AML-193 (cell line): ENCODE measurements at regions not wholly inside any gene's neighbourhood (a gene's known extent, or its start where the extent isn't known, plus 50 kb on each side); places are given as distances from the start of the nearest gene placed in this dataset.
A peak's percentile ranks its signal among the peaks of the same experiment; 100 is the strongest.
"Not testable (repeated sequence)": the region's sequence is repeated elsewhere in the genome, so short reads cannot be mapped to it uniquely, and the experiment has no call there.

Source experiments
- DNase-seq, 2 experiments: peaks; one replicate each; lab custom pipeline; 2025; lab: John Stamatoyannopoulos, UW

DNA sequence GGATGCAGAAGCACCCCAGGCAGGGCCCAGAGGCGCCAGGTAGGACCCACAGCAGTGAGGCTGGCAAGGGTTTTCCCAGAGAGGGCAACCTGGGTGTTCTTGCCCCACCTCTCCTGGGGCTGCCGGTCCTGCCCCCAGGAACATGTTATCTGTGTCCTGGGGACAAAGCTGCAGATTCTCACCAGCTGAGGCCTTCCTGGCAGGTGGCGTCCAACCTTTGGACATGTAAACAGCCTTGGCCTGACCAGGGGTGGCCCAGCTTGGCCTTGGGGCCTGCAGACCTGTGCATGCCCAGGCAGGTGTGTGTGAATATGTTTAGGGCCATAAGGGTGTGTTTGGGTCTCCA lies 101.8 kb upstream of the LARP1 start:
- no peak for DNase-seq

DNA sequence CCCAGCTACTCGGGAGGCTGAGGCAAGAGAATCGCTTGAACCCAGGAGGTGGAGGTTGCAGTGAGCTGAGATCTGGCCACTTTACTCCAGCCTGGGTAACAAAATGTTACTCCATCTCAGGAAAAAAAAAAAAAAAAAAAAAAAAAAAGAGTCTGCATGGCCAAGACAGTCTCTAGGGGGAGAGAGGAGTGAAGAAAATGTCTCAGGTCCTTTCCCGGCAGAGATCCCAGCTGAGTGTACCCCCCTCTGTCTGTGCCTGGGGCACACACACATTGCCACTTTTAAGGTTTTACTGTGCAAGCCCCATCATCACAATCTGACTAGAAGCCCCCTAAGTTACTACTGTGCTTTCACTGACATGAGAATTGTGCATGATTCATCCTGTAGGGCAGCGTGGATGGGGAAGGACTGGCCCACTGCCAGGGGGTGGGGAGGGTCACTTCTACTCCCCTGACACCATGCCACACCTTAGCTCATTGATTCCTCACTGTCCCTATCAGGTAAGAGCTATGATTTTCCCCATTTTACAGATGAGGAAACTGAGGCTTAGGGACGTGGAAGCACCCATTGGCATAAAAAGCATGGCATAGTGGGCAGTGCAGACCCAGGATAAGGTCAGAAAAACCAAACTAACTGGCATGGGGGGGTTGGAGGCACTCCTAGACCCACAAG lies 102.3 kb upstream of the LARP1 start:
- no peak for DNase-seq

DNA sequence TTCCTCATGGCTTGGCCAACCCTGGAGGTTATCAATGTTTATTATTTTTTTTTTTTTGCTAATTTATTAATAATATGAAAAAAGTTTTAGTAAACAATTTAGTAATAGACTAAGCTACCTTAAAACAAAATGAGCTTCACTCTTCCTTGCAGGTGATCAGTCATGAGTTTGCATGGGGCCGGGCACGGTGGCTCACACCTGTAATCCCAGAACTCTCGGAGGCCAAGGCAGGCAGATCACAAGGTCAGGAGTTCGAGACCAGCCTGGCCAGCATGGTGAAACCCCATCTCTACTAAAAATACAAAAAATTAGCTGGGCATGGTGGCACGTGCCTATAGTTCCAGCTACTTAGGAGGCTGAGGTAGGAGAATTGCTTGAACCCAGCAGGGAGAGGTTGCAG lies 103.4 kb upstream of the LARP1 start:
- DNase-seq, result not testable (repeated sequence)

GRCh38 chr5:154648706-154649105 lies 106.5 kb upstream of the LARP1 start:
- DNase-seq, result peak; percentile 27 to 34

- no peak for DNase-seq
These were observed 106.9 kb upstream of the LARP1 start for GRCh38 chr5:154648229-154648628.

GRCh38 chr5:154647761-154648145 lies 107.4 kb upstream of the LARP1 start:
- peak in 1 of 2 experiments; percentile 11 for DNase-seq

- DNase-seq, result no peak
These were observed 107.9 kb upstream of the LARP1 start for GRCh38 chr5:154647114-154647760.

GRCh38 chr5:154646745-154647113 lies 108.4 kb upstream of the LARP1 start:
- no peak for DNase-seq

- DNase-seq, result no peak
These were observed 110.3 kb upstream of the LARP1 start for GRCh38 chr5:154644745-154645411.

GRCh38 chr5:154642499-154643245 lies 112.5 kb upstream of the LARP1 start:
- peak; percentile 39 to 43 for DNase-seq

DNA sequence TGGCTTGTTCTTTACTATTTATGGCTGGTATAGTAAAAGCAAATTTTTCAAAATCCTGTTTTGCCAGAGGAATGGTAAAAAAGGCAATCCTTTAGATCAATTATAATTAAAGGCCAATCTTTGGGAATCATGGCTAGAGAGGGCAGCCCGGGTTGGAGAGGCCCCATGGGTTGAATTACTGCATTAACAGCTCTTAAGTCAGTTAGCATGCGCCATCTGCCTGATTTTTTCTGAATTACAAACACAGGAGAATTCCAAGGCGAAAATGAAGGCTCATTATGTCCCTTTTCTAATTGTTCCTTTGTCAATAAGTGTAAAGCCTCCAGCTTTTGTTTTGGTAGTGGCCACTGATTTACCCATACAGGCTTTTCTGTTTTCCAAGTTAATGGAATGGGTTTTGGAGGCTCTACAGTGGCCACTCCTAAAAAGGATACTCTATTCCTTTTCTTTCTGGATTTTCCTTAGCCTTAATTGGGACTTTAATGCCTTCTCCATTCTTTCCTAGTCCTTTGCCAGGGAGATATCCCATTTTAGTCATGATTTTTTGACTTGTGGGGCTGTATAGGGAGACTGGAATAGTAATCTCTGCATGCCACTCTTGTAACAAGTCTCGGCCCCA lies 114.9 kb upstream of the LARP1 start:
- peak in 1 of 2 experiments; percentile 6 for DNase-seq

GRCh38 chr5:154636786-154637185 lies 118.4 kb upstream of the LARP1 start:
- not testable (repeated sequence) for DNase-seq

GRCh38 chr5:154636271-154636670 lies 118.9 kb upstream of the LARP1 start:
- DNase-seq, result not testable (repeated sequence)

GRCh38 chr5:154633744-154634143 lies 121.4 kb upstream of the LARP1 start:
- DNase-seq, result not testable (repeated sequence)

GRCh38 chr5:154631141-154631540 lies 124.0 kb upstream of the LARP1 start:
- no peak for DNase-seq

GRCh38 chr5:154630410-154630809 lies 124.8 kb upstream of the LARP1 start:
- no peak for DNase-seq

DNA sequence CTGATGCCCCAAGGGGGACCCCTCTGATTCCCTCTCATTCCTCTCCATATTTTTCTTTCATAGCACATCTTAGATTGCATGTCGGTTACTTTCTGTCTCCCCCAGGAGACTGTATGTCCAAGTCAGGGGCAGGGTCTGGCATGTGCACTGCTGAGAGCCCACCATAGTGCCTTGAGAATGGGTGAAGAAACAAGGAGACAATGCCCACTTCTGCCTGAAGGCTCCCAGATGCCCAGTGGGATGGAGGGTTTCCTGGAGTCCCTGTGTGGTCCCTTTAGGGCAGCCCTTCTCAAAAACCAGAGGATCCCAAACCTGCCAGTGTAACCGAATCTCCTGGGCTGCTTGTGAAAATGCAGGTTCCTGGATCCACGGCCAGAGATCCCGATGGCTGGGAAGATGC lies 126.5 kb upstream of the LARP1 start:
- DNase-seq, result no peak

GRCh38 chr5:154627698-154628678 lies 127.2 kb upstream of the LARP1 start:
- no peak for DNase-seq

GRCh38 chr5:154626876-154627557 lies 128.2 kb upstream of the LARP1 start:
- DNase-seq, result no peak

DNA sequence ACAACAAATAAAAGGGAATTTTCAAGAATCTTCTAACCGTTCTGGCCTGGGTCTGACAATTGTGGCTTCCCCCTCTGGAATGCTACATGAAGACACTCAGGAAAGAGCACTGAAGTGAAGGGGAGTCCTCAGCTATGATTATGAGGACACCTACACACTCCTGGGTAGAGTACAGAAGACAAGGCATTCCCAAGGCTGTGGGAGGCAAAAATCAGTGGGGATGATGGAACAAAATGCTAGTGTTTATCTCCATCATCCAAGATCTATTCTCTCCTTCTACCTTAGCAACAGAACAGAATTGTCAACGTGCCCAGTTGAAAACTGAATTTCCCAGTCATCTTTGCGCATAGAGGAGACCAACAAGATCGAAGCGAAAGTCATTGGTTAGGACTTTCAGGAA lies 130.1 kb upstream of the LARP1 start:
- no peak for DNase-seq
